ENCODE measurements at regions not wholly inside any gene's neighbourhood (a gene's known extent, or its start where the extent isn't known, plus 50 kb on each side); places are given as distances from the start of the nearest gene placed in this dataset.

DNA sequence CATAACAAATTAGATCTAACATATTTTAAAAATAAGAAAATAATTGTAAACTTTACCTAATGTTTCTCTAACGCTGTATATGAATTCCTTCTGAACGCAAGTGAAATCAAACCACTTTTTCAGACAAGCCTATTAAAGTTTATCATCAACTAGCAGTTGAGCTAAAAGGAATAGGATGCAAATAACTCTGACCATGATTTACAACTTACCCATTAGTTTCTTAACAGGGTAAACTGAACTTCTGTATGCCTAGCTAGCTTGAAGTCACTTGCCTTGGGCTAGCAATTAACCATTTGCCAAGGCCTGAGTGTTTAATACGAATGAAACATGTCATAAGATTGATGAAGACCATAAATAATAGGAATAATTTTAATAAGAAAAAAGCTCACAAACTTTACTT lies 762.7 kb upstream of the ARRDC3 start:
- TF ChIP-seq, protein P1, sequence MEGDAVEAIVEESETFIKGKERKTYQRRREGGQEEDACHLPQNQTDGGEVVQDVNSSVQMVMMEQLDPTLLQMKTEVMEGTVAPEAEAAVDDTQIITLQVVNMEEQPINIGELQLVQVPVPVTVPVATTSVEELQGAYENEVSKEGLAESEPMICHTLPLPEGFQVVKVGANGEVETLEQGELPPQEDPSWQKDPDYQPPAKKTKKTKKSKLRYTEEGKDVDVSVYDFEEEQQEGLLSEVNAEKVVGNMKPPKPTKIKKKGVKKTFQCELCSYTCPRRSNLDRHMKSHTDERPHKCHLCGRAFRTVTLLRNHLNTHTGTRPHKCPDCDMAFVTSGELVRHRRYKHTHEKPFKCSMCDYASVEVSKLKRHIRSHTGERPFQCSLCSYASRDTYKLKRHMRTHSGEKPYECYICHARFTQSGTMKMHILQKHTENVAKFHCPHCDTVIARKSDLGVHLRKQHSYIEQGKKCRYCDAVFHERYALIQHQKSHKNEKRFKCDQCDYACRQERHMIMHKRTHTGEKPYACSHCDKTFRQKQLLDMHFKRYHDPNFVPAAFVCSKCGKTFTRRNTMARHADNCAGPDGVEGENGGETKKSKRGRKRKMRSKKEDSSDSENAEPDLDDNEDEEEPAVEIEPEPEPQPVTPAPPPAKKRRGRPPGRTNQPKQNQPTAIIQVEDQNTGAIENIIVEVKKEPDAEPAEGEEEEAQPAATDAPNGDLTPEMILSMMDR (IDR thresholded peaks at IDR 0.05; ENCODE audit: low read depth, low read length): no peak
- TF ChIP-seq POLR2A (IDR thresholded peaks at IDR 0.05; ENCODE audit: extremely low read depth, insufficient read length) (no peak), MYC (IDR thresholded peaks at IDR 0.05; ENCODE audit: low read depth, low read length) (no peak)
- TF ChIP-seq, protein P2, sequence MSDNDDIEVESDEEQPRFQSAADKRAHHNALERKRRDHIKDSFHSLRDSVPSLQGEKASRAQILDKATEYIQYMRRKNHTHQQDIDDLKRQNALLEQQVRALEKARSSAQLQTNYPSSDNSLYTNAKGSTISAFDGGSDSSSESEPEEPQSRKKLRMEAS (IDR thresholded peaks at IDR 0.05; ENCODE audit: low read depth, low read length): no peak

Measured in NB4 (cell line).